Fibroblast of the conjunctiva (primary cell): ENCODE measurements at regions not wholly inside any gene's neighbourhood (a gene's known extent, or its start where the extent isn't known, plus 50 kb on each side); places are given as distances from the start of the nearest gene placed in this dataset.
"Not testable (repeated sequence)": the region's sequence is repeated elsewhere in the genome, so short reads cannot be mapped to it uniquely, and the experiment has no call there.

Source experiments
- DNase-seq: peaks from one replicate; pipeline ENCODE4 v3.0.0-alpha.2; 2010; ENCODE audit warnings: low read depth

DNA sequence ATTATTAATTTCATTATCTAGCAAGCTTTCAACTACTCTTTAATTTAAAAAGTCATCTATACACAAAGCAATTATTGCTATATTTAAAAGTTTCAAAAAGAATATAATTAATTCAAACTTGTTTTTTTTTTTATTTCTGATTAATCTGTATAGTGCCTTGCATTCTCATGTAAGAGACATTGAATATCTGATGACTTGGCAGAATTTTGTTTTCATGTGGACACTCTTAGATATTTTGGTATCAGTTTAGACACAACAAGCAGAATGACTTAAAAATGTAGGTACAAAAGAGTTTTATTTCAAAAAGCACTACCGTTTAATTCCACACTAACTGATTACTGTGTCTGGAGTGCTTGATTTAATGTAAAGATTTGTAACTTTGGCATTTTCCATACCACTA is 1129.6 kb downstream of the PDHA2 start:
- DNase-seq: no peak

DNA sequence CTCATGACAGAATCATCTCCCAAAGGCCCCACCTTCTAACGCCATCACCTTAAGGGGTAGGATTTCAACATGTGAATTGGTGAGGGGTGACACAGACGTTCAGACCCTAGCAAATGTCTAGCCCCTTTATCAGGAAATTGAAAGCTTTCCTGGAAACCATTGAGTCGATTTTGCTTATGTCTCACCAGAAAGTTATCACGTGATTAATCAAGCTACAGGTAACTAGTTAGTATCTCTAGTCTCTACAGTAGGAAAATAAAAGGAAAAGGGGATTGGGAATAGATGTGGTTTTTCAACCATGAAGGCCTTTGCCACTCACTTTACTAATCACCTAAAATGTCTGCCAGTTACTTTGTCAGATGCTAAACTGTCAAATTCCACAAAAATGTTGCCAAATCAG is 1133.0 kb downstream of the PDHA2 start:
- no peak for DNase-seq

DNA sequence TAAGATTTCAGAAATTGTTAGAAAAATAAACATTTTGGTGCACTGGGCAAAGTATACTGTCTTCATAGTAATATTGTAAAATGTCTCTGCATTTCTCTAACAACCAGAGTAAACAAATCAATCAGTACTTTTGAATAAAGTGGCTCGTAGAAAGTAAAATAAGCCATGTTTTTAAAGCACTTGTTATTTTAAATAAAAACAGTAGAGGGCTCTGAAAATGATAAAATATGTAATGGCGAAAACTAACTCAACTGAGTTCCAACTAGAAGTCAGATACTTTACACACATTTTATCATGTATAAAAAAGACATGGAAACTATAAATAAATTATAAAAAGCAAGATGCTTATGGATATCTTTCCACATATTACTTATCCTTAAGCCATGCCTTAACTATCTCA is 1134.4 kb downstream of the PDHA2 start:
- DNase-seq: no peak

DNA sequence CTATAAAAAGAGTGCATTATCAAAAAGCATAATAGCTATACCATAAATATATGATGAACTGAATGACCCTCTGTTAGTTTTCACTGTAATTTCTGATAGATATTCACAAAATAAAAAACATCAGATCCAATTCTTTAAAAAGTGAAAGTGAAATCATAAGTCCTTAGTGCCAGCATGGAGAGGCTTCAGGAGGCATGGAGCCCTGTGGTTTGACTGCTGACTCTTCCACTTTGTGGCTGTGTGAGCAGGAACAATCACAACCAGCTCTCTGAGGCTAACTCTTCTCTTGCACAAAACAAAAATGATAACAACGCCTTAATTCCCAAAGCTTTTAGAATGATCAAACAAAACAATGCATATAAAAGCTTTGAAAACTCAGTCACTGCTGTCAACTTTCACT is 1143.9 kb downstream of the PDHA2 start:
- no peak for DNase-seq

DNA sequence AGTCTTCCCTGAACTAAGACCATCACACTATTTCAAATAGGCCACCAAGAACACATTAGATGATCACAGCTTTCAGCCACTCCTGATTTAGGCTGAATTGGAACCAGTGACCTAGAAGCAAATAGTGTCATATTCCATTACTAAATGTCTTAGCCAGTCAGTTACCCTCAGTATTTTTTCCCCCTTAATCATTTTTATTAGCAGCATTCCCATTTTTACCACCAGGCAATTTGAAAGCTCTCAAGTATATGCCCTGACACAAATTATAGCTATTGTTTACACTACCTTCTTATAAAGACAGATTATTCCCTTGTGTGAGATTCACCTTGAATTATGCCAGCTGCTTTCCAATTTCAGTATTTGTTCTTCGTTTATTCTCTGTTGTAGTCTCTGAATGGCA is 1146.9 kb downstream of the PDHA2 start:
- no peak for DNase-seq

DNA sequence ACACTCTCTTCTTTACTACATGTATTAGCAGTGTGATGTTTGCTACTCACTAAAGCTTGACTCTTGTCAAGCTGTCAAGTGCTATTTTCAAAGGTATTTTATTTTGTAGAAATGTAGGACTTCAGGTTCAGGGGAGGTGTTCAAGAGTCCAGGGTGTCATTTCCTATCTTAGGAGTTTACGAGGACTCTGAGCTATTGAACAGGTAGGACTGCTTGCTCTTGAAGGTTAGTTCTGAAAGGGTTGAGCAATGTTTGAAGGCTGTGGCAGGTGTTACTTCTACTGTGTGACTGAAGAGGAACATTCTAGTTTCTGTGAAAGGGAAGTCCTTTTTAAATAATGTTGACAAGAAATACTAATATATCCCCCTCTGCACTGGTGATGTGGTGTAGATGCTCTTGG is 1151.2 kb downstream of the PDHA2 start:
- no peak for DNase-seq

DNA sequence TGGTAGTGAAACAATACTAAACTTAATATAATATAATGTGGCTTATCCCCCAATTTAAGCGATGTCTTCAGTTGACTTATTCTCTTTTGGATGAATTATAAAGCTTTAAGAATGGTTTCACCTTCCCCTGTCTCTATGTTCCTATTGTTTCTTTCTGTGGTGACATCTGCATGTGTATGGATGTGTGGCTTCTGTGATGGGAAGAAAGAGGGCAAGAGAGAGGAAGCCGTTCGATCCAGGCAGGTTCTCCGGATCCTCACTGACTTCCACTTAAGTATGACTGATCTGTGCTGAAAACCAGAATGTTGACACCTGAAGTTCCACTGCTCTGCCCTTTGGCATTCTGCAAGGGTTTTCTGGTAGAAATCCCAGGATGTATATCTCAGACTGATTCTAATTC is 1150.8 kb downstream of the STPG2 start:
- no peak for DNase-seq

DNA sequence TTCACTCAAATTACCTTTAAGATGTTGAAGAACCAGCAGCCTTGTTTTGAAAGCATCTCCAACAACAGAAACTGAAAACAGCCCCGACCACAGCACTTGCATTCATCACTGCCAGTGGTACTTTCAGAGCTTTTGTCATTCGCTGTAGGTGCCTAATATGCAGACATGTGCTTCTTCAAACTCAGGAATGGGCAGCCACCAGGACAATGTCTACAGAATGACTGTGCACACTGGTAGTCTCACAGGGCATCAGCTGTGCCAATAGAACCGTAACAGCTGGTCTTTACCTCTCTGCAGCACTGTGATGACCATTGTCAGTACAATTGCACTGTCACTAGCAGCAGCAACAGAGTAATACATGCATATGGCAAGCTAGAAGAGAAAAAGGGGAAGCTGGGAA is 1149.7 kb downstream of the STPG2 start:
- DNase-seq: no peak

DNA sequence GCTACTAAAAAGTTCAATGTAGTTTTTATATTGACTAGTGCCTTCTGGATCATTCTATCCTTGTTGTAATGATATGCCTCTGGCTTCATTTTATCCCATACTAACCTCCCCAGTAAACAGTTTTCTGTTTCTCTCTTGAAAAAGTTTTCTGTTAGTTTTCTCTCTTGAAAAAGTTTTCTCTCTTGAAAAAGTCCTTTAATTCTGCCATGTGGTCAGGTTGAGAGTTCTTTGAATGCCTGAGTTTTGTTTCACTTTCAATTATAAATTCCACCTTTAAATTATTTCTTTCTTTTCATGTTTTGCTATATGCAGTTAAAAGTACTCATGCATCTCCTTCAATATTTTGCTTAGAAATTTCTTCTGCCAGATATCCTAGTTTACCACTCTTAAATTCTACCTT is 1139.6 kb downstream of the STPG2 start:
- no peak for DNase-seq

DNA sequence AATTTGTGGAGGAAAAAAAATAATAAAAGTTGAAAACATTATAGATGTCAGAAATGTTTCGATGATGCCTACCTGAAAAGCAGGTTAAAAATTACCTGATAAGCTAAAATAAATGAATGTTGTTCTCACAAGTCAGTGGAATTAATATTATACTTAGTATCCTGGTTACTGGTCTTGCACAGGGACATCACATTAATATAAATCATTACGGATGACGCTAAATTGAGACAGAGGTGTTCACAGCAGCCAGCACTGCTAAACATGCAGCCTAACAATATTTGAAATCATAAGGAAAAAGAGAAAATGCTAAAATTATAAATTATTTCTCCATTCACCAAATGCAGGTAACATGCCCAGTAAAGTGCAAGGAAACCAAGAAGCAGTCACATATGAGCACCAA is 1130.0 kb downstream of the STPG2 start:
- DNase-seq: no peak

DNA sequence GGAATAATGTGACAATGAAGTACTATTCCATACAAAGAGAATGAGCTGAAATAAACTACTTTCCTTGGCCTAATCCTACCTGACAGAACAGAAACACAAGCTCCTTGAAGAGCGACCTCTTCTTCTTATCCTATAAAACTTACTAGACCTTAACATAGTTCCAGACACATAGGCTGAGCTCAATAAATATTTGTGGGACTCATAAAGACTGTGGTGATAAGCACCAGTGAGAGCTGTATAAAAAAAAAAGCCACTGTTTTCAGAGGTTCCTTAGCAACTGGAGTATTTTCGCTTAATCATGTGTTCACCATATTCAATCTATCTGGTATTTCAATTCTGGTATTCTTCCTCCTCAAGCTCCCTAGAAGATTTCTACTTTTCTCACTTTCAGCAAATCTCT is 1129.6 kb downstream of the STPG2 start:
- DNase-seq: no peak

DNA sequence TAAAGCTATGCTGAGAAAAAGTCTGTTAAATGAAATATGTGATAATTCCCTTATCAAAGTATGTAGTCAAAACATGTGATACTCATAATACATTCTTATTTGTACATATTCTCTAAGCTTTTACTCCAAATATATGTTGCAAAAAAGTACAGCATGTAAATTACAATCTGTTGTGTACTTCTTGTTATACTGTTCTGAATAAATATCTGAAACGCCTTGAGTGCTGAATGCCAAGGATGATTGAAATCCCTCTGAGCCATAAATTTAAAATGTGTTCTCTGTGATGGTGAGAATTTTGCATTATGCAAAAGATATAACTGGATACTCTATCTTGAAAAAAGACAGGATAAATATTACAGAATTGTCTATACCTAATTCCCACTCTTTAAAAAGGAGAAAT is 1128.0 kb downstream of the STPG2 start:
- DNase-seq: no peak

DNA sequence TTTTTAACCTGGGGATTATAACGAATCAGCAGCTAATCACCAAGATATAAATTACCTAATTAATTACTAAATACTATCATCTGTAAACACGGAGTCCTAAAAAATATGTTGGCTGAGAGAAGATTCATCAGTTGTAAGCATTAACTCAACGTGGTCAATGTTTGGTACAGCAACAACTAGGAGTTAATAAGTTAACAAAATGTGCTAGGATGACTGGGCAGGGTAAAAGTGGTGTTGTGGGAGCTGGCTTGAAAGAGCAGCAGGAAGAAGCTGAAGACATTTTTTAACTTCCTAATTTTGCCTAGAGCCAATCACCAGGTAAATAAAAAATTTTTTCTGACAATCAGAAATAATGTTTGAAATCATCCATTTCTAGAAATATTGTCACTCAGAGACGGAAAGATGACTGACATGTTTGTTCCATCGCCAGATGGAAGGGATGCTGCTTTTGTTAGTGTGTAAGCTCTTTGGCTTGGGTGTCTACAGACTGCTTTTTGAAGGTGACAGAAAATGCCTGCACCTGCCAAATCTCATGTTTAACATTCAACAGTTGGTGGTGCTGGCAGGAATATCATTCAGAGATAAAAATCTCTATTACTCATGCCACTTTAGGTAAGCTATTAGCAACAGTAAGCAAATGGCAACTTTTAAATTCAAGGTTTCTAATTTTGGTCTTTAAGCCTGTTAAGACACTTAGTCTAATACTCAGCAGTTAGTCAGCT is 1126.9 kb downstream of the STPG2 start:
- DNase-seq: no peak

DNA sequence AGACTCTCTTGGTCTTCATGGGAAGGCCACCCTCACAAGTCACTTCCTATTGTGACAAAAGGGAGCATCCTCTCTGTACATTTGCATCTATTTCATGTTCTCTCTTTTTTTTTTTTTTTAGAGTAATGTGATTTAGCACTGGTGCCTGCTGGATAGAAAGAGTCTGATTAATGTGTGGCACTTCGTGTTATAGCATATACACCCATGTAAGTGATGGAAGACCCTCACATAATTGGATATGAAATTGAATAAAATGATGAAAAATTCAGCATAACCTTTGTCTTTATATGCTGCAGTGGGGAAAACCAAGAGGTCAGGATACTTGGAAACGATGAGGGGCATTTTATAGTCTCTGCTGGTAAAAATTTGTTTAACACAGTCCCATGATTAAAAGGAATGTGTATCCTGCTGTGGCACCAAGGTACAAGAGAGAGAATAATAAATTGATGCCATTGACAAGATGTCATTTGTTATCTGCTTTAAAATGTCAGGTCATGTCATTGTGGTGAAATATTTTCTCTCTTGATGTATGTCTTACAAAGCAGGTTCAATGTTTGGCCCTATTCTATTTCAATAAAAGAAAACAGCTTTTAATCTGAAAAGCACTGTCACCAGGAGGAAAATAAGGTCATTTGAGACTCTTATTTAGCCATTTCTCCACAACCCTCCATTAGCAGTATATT is 1115.4 kb downstream of the STPG2 start:
- DNase-seq: no peak

DNA sequence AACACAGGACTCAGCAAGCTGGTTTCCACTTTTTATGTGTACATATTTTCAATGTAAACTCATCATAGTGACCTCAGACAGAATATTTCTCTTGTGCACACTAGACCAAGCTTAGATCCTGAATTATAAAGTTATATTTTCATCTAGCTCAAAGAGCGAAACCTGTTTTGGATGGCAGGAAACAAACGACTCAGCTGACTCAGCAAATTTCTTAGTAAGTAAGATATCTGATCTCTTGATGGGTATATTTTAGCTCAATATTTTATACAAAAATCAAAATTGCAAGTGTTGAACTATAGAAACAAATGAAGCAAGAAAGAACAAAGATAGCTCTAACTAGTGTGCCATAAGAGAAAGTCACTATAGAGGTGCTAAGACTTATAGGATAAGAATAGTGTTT is 1114.5 kb downstream of the STPG2 start:
- DNase-seq: no peak

DNA sequence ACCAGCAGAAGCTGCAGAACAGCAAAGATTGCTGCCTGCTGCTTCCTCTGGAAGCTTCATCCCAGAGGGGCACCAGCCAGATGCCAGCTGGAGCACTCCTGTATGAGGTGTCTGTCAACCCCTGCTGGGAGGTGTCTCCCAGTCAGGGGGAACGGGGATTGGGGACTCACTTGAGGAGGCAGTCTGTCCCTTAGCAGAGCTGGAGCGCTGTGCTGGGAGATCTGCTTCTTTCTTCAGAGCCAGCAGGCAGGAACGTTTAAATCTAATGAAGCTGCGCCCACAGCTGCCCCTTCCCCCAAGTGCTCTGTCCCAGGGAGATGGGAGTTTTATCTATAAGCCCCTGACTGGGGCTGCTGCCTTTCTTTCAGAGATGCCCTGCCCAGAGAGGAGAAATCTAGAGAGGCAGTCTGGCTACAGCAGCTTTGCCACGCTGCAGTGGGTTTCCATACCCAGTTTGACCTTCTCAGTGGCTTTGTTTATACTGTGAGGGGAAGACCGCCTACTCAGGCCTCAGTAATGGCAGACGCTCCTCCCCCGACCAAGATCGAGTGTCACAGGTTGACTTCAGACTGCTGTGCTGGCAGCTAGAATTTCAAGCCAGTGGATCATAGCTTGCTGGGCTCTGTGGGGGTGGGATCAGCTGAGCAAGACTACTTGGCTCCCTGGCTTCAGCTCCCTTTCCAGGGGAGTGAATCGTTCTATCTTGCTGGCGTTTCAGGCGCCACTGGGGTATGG is 1105.7 kb downstream of the STPG2 start:
- DNase-seq: not testable (repeated sequence)

DNA sequence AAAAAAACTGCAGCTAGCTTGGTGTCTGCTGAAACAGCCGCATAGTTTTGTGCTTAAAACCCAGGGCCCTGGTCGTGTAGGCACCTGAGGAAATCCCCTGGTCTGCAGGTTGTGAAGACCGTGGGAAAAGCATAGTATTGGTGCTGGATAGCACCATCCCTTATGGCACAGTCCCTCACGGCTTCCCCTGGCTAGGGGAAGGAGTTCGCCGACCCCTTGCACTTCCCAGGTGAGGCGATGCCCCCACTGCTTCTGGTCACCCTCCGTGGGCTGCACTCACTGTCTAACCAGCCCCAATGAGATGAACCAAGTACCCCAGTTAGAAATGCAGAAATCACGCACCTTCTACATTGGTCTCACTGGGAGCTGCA is 1105.1 kb downstream of the STPG2 start:
- DNase-seq: no peak

DNA sequence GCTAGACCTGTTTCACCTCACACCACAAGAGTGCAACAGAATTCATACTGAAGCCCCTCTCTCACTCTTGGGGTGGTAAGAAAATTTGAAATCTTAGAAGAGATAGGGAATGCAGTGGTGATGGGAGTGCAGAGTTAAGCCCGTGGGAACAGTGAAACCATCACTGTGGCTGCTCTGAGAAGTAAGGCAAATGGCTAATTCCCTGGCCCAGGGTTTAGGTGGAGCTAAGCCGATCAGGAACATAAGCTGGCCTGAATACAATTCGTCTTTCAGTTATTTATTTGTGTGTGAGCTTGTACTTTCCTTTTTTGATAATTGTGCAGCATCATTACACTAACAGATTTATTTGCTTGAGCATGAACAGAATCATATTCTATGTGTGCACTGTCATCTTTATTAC is 1070.6 kb downstream of the STPG2 start:
- no peak for DNase-seq

DNA sequence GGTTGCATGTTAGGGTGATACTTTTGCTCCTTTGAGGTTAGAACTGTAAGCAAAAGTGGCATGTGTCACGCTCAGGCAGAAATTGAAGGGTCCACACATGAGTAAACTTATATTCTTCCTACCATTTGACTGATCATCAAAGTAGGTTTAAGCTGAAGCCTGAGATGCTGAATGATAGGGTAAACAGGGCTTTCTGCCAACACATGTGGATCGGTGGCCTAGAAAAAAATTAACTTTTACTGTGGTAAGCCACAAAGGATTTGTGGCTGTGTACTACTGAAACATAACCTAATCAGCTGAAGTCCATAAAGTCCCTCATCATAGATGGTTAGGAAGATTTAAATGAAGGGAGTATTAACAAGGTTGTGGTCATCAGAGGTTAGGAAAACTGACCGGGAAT is 1070.1 kb downstream of the STPG2 start:
- DNase-seq: no peak

DNA sequence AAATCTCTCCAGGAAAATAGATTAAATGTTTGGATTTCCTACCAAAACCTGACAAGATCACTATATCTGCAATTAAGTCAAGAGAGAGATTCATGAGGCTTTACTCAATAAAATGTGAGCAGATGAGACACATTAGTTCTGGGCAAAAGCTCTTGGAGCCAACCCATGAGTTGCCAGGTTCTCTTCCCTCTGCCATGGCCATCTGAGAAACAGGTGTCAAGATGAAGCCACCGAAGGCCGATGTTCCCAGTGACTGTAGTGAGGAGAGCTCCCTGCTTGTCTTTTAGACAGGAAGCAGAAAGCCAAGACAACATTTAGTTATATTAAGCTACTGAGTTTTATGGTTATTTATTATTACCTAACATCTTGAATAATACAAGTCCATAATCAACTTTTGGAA is 1068.7 kb downstream of the STPG2 start:
- DNase-seq: no peak

DNA sequence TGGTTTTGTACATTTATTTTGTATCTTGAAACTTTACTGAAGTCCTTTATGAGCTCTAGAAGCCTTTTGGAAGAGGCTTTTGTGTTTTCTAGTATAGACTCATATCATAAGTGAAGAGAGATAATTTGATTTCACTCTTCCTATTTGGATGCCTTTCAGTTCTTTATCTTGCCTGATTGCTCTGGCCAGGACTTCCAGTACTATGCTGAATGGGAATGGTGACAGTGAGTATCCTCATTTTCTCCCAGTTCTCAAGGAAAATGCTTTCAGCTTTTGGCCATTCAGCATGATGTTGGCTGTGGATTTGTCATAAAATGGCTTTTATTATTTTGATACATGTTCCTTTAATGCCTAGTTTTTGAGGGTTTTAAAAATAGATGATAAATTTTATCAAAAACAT is 1061.3 kb downstream of the STPG2 start:
- DNase-seq: no peak

DNA sequence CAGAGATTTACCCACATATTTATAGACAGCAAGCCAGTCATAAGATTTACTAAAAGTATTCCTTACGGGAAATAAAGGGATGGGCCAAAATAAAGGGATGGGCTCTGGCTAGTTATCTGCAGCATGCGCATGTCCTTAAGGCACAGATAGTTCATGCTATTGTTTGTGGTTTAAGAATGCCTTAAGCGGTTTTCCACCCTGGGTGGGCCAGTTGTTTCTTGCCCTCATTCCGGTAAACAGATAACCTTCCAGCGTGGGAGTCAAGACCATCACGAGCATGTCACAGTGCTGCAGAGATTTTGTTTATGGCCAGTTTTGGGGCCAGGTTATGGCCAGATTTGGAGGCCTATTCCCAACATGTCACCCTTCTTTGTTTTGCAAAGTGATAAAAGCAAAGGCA is 1046.2 kb downstream of the STPG2 start:
- DNase-seq: not testable (repeated sequence)

DNA sequence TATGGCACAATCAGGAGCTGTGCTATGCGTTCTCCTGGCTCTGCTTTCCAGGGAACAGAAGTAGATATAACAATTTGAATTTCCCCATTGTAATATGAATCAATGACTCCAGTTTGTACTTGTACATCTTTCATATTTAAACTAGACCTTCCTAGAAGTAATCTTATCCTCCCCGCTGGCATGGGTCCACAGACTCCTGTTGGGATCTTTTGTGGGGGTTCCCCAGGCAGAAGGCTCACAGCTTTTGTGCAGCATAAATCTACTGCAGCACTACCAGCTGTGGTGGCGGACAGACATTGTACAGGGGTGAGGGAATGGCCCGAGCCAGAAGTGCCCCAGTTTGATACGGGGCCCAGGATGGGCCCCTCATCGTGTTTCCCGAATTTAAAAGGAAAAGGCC is 1042.1 kb downstream of the STPG2 start:
- DNase-seq: not testable (repeated sequence)
